Neural crest cell (in vitro differentiated cells): ENCODE measurements at regions not wholly inside any gene's neighbourhood (a gene's known extent, or its start where the extent isn't known, plus 50 kb on each side); places are given as distances from the start of the nearest gene placed in this dataset.

Experiments
- DNase-seq: peaks from one replicate; pipeline ENCODE4 v3.0.0; 2021; ENCODE audit warnings: low read depth, mixed read lengths, low spot score
- H3K27ac Mint-ChIP-seq: one replicate; pipeline ENCODE4 v1.8.0; 2021; ENCODE audit warnings: mild to moderate bottlenecking, mixed read lengths; ENCODE audit not compliant: unreplicated experiment
- H3K27me3 Mint-ChIP-seq: 2 replicates; pipeline ENCODE4 v1.8.0; 2021; ENCODE audit warnings: low read depth, mild to moderate bottlenecking, mixed read lengths
- H3K36me3 Mint-ChIP-seq: 2 replicates; pipeline ENCODE4 v1.8.0; 2021; ENCODE audit warnings: low read depth, mild to moderate bottlenecking, mixed read lengths
- H3K4me1 Mint-ChIP-seq: 2 replicates; pipeline ENCODE4 v1.8.0; 2021; ENCODE audit warnings: mixed read lengths
- H3K4me3 Mint-ChIP-seq: one replicate; pipeline ENCODE4 v1.8.0; 2021; ENCODE audit warnings: mild to moderate bottlenecking, mixed read lengths
- H3K9me3 Mint-ChIP-seq: 2 replicates; pipeline ENCODE4 v1.8.0; 2021; ENCODE audit warnings: mixed read lengths
- CTCF ChIP-seq: fragments of 200-600 bp; sonication (generic); conservative IDR thresholded peaks from 2 replicates; pipeline ENCODE4 v1.5.0; 2021; ENCODE audit warnings: antibody characterized with exemption, mild to moderate bottlenecking

DNA sequence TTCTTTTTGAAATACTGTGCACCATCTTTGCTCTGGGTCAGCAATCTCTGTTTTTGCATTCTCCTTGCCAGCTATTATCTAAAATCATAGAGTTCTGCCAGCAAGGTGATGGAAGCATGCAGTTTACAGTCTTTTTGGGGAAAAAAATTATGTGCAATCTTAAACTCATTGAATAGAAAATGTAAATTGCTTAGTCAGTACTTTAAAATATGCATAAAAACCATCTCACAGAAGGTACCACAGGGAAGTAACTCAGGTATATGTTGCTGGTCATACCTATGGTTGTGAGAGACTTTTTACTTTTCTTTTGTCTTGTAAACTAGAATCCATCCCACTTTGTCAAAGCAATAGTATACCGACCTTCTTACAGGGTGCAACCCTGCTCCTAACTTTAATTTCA, 469.8 kb upstream of the ANO3 start:
- H3K27me3 Mint-ChIP-seq, result no peaks in the 10 kb centered on the region
- H3K4me1 Mint-ChIP-seq, result no peaks in the 10 kb centered on the region
- TF ChIP-seq CTCF, result no peak
- H3K27ac Mint-ChIP-seq, result no peak overlapping the region
- no peak for DNase-seq
- H3K36me3 Mint-ChIP-seq, result no peaks in the 10 kb centered on the region
- H3K9me3 Mint-ChIP-seq, result no peaks in the 10 kb centered on the region
- no peak overlapping the region for H3K4me3 Mint-ChIP-seq

GRCh38 chr11:25863986-25864385, 467.9 kb upstream of the ANO3 start:
- Mint-ChIP-seq H3K27ac (no peak overlapping the region), H3K36me3 (no peaks in the 10 kb centered on the region), H3K4me1 (no peaks in the 10 kb centered on the region), H3K9me3 (no peaks in the 10 kb centered on the region), H3K27me3 (no peaks in the 10 kb centered on the region), H3K4me3 (no peak overlapping the region)
- no peak for TF ChIP-seq CTCF
- no peak for DNase-seq

DNA sequence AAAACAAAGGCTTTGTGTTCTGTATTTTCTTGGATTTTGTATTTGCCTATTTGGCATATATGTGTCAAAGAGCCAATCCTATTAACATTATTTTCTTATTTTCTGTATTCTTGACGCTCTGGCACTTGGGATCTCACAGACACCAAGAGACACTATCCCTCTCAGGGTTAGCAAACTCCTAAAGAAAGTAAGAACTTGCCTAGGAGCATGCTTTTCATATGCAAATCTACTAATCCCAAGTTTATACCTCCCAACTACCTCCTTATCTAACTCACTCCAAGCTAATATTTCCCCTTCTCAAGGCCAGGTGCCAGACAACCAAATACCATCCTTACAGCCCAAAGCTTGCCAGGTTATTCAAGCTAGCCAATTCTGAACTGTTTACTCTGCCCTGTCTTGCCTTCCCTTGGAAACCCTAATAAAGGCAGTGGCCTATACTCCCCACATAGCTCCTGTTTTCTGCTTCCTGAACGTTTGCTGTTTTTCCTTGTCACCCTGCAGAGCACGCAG, 455.4 kb upstream of the ANO3 start:
- Mint-ChIP-seq H3K27ac (no peak overlapping the region), H3K4me1 (peaks cover 4% of the 10 kb centered on the region), H3K36me3 (no peaks in the 10 kb centered on the region), H3K9me3 (peaks cover 8% of the 10 kb centered on the region), H3K4me3 (no peak overlapping the region), H3K27me3 (no peaks in the 10 kb centered on the region)
- TF ChIP-seq CTCF, result no peak
- DNase-seq, result no peak

GRCh38 chr11:25886036-25886435, 445.9 kb upstream of the ANO3 start:
- Mint-ChIP-seq H3K27ac (no peak overlapping the region), H3K9me3 (peaks cover 2% of the 10 kb centered on the region), H3K36me3 (no peaks in the 10 kb centered on the region), H3K4me1 (no peaks in the 10 kb centered on the region), H3K27me3 (no peaks in the 10 kb centered on the region), H3K4me3 (no peak overlapping the region)
- no peak for TF ChIP-seq CTCF
- no peak for DNase-seq

GRCh38 chr11:25890626-25891260, 441.2 kb upstream of the ANO3 start:
- H3K4me1 Mint-ChIP-seq, result no peaks in the 10 kb centered on the region
- no peak for DNase-seq
- peaks cover 3% of the 10 kb centered on the region for H3K9me3 Mint-ChIP-seq
- H3K4me3 Mint-ChIP-seq, result no peak overlapping the region
- no peaks in the 10 kb centered on the region for H3K36me3 Mint-ChIP-seq
- no peak overlapping the region for H3K27ac Mint-ChIP-seq
- no peak for TF ChIP-seq CTCF
- H3K27me3 Mint-ChIP-seq, result no peaks in the 10 kb centered on the region
